ENCODE measurements at regions not wholly inside any gene's neighbourhood (a gene's known extent, or its start where the extent isn't known, plus 50 kb on each side); places are given as distances from the start of the nearest gene placed in this dataset.
"Not testable (repeated sequence)": the region's sequence is repeated elsewhere in the genome, so short reads cannot be mapped to it uniquely, and the experiment has no call there.

DNA sequence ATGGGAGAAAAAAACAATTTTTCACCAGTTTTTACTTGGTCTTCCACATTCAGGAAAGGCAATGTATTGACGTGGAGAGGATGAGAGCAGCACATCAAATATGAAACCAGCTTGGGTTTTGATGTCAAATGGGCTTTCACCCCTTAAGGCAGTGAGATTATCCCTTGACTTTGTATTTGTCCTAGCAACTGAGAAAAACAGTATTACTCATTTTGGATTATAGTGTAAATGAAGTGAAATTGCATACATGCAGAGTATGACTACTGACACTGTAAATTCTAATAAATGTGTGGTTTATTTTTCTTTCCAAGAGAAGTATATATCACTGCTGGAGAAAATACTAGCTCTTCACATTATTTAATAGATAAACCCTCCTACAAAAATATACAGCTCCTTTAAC is 863.6 kb upstream of the IGFBP7 start:
- in situ Hi-C loops (cut with MboI; ENCODE audit: low sequenced_read_pairs, unreplicated experiment): no loop called here
- DNase-seq (ENCODE audit: low spot score): no peak
- TF ChIP-seq, protein P1, sequence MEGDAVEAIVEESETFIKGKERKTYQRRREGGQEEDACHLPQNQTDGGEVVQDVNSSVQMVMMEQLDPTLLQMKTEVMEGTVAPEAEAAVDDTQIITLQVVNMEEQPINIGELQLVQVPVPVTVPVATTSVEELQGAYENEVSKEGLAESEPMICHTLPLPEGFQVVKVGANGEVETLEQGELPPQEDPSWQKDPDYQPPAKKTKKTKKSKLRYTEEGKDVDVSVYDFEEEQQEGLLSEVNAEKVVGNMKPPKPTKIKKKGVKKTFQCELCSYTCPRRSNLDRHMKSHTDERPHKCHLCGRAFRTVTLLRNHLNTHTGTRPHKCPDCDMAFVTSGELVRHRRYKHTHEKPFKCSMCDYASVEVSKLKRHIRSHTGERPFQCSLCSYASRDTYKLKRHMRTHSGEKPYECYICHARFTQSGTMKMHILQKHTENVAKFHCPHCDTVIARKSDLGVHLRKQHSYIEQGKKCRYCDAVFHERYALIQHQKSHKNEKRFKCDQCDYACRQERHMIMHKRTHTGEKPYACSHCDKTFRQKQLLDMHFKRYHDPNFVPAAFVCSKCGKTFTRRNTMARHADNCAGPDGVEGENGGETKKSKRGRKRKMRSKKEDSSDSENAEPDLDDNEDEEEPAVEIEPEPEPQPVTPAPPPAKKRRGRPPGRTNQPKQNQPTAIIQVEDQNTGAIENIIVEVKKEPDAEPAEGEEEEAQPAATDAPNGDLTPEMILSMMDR (IDR thresholded peaks at IDR 0.05; ENCODE audit: borderline replicate concordance, control extremely low read depth, extremely low read depth, insufficient read depth, missing control alignments): no peak

GRCh38 chr4:57971261-57971660 is 861.1 kb upstream of the IGFBP7 start:
- TF ChIP-seq, protein P1 (IDR thresholded peaks at IDR 0.05; ENCODE audit: borderline replicate concordance, control extremely low read depth, extremely low read depth, insufficient read depth, missing control alignments): no peak
- no peak for DNase-seq (ENCODE audit: low spot score)
- in situ Hi-C loops (cut with MboI; ENCODE audit: low sequenced_read_pairs, unreplicated experiment): no loop called here

DNA sequence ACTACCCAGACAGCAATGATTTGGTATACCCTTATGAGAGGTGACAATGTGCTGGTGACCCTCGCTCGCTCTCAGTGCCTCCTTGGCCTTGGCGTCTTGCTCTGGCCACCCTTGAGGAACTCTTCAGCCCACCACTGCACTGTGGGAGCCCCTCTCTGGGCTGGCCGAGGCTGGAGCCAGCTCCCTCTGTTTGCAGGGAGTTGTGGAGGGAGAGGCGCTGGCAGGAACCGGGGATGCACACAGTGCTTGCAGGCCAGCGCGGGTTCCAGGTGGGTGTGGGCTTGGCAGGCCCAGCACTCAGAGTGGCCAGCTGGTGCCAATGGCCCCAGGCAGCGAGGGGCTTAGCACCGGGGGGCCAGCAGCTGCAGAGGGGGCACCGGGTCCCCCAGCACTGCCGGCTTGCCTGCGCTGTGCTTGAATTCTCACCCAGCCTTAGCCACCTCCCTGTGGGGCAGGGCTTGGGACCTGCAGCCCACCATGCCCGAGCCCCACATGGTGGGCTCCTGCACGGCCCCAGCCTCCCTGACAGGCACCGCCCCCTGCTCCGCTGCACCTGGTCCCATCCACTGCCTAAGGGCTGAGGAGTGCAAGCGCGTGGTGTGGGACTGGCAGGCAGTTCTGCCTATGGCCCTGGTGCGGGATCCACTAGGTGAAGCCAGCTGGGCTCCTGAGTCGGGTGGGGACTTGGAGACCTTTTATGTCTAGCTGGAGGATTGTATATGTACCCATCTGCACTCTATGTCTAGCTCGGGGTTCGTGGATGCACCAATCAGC is 857.0 kb upstream of the IGFBP7 start:
- TF ChIP-seq, protein P1 (IDR thresholded peaks at IDR 0.05; ENCODE audit: borderline replicate concordance, control extremely low read depth, extremely low read depth, insufficient read depth, missing control alignments): no peak
- DNase-seq (ENCODE audit: low spot score): no peak
- in situ Hi-C loops (cut with MboI; ENCODE audit: low sequenced_read_pairs, unreplicated experiment): no loop called here

DNA sequence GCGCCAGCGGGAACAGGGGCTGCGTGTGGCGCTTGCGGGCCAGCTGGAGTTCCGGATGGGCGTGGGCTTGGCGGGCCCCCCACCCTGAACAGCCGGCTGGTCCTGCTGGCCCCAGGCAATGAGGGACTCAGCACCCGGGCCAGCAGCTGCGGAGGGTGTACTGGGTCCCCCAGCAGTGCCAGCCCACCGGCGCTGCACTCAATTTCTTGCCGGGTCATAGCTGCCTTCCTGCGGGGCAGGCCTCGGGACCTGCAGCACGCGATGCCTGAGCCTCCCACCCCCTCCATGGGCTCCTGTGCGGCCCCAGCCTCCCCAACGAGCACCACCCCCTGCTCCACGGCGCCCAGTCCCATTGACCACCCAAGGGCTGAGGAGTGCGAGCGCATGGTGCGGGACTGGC is 855.2 kb upstream of the IGFBP7 start:
- not testable (repeated sequence) for DNase-seq (ENCODE audit: low spot score)

DNA sequence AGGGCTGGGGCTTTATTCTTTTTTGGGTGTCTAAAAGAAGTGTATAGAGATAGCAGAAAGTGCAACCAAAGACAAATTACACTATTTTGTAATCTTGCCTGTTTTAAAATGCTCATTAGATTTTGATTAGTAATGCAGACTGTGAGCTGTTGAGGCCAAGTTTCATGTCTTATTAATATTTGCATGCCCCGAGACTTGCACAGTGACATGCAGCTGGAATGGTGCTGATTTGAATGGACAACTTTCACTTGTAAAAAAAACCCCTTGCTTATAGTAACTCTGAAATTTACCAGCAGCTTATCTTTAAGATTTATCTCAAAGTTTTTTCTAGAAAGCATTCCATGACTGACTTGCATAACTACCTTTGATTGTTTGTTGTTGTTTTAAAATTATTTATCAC is 835.1 kb upstream of the IGFBP7 start:
- DNase-seq (ENCODE audit: low spot score): no peak
- TF ChIP-seq, protein P1 (IDR thresholded peaks at IDR 0.05; ENCODE audit: borderline replicate concordance, control extremely low read depth, extremely low read depth, insufficient read depth, missing control alignments): no peak
- in situ Hi-C loops (cut with MboI; ENCODE audit: low sequenced_read_pairs, unreplicated experiment): no loop called here

More for the DNA sequence above, 855.2 kb upstream of the IGFBP7 start:
- in situ Hi-C loops (cut with MboI; ENCODE audit: low sequenced_read_pairs, unreplicated experiment): not testable (repeated sequence)

- TF ChIP-seq, protein P1 (IDR thresholded peaks at IDR 0.05; ENCODE audit: borderline replicate concordance, control extremely low read depth, extremely low read depth, insufficient read depth, missing control alignments): no peak
- no peak for DNase-seq (ENCODE audit: low spot score)
- in situ Hi-C loops (cut with MboI; ENCODE audit: low sequenced_read_pairs, unreplicated experiment): no loop called here
Observed at GRCh38 chr4:57943682-57944081, 833.5 kb upstream of the IGFBP7 start.

DNA sequence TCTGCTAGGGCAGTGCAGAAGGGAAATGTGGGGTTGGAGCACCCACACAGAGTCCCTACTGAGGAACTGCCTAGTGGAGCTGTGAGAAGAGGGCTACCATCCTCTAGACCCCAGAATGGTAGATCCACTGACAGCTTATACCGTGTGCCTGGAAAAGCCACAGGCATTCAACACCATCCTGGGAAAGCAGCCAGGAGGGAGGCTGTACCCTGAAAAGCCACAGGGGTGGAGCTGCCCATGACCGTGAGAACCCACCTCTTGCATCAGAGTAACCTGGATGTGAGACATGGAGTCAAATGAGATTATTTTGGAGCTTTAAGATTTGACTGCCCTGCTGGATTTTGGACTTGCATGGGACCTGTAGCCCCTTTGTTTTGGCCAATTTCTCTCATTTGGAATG is 827.1 kb upstream of the IGFBP7 start:
- in situ Hi-C loops (cut with MboI; ENCODE audit: low sequenced_read_pairs, unreplicated experiment); DNase-seq (ENCODE audit: low spot score): not testable (repeated sequence)

DNA sequence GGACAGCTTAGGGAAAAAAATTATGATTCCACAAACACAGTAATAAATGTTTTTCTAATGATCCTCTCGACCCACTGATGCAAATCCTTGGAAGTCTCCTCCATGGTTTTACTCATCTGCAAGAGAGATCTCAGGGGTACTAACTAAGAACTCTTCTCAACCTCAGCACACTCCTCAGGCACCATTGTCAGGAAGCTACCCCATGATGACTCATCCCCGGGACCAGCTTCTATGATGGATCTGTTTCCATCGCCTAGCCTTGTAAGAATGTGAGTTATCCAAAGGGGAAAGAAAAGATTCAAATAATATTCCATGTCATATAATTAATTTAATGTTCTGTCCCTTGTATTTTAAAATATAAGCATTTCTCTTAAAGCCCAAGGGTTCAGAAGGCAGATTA is 816.1 kb upstream of the IGFBP7 start:
- DNase-seq (ENCODE audit: low spot score): no peak
- TF ChIP-seq, protein P1 (IDR thresholded peaks at IDR 0.05; ENCODE audit: borderline replicate concordance, control extremely low read depth, extremely low read depth, insufficient read depth, missing control alignments): no peak
- in situ Hi-C loops (cut with MboI; ENCODE audit: low sequenced_read_pairs, unreplicated experiment): no loop called here
